GM18951 (cell line): ENCODE measurements at regions not wholly inside any gene's neighbourhood (a gene's known extent, or its start where the extent isn't known, plus 50 kb on each side); places are given as distances from the start of the nearest gene placed in this dataset.

Source experiments
- POLR2A ChIP-seq: IDR thresholded peaks from 4 replicates; pipeline ENCODE4 v1.6.1; 2011; ENCODE audit warnings: mild to moderate bottlenecking; ENCODE audit not compliant: insufficient read length, insufficient read depth; ENCODE audit errors: extremely low read depth
- in situ Hi-C: fragments of 300-500 bp; cut with MboI; formaldehyde crosslinking; loops from one replicate; pipeline ENCODE4 v1.12.0; 2022; ENCODE audit warnings: low sequenced_read_pairs, mixed read lengths, inconsistent platforms; ENCODE audit not compliant: unreplicated experiment

GRCh38 chr3:144128108-144128892 is 156.7 kb downstream of the DIPK2A start:
- TF ChIP-seq POLR2A, result peak; percentile 29
- in situ Hi-C loops, result no loop called here

DNA sequence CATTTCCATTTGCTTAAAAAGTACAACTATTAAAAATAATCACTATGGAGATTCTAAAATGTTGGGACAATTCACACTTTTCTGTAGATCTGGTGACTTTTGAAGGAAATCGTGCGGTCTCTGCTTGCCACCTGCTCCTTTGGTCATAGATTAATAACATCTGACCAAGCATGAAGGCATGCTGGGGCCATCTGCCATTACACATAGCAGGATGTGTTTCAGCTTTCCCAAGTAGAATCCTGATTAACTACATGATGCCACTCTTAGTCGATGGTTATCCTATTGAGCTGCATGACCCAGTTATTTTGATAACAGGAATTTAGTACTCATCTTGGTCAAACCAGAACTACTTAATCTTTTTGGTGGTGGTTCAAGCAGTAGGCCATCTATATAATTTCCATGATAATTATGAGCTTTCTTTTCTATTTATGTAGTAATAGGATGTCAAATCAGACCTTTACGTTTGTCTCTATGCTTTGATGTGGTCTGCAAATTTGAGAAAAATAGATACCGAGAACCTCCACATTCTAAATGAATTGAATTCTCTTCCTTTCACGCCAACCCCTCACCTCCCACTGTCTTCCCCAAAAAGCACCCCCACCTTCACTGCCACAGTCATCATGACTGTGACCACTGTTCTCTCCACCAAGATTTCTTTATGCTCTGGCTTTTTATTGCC is 158.1 kb downstream of the DIPK2A start:
- no peak for TF ChIP-seq POLR2A
- in situ Hi-C loops, result no loop called here

DNA sequence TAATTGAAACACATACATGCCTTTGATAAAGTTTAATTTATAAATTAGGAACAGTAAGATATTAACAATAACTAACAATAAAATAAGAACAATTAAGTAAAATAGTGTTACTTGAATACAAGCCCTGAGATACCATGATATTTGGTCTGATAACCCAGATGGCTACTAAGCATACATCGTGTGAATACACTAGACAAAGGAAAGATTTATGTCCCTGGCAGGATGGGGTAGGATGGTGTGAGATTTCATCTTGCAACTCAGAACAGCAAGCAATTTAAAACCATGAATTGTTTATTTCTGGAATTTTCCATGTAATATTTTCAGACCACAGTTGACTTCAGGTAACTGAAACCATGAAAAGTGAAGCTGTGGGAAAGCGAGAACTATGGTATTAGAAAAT is 169.5 kb downstream of the DIPK2A start:
- TF ChIP-seq POLR2A, result no peak
- in situ Hi-C loops, result no loop called here

DNA sequence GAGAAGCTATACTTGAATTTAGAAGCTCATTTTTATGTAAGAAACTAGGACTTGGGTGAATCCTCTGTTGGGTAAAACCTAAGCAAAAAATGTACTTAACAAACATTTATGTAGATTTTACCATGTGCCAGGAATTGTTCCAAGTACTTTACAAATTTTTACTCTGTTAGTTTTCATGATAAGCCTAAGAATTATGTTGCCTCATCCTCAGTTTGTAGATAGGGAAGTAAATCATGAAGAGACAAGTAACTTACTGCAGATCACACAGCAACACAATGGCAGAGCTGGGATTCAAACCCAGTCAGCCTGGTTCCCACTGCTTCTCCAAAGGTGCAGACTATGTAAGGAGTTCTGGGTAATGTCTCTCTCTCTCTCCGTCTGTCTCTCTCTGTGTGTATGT is 169.9 kb downstream of the DIPK2A start:
- TF ChIP-seq POLR2A, result no peak
- in situ Hi-C loops, result no loop called here

GRCh38 chr3:144142151-144142840 is 170.7 kb downstream of the DIPK2A start:
- no peak for TF ChIP-seq POLR2A
- in situ Hi-C loops, result no loop called here

DNA sequence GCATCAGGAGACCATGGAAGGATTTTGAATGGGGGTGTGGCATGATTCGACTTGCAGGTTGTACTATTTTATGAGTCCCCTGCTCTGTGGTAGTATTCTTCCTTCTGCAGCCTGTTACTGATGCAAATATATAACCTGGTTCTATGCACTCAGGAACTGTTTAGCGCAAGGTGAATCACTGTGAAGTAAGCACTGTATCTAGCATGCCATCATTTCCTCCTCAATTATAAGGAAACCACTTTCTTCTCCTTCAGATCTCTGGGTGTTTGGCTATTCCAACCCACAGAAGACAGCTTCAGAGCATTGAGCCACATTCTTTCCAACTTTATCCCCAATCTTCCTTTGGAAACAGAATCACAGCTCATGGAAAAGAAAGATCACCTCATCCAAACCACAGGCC is 176.7 kb downstream of the DIPK2A start:
- no peak for TF ChIP-seq POLR2A
- in situ Hi-C loops, result no loop called here

GRCh38 chr3:144151983-144152382 is 180.4 kb downstream of the DIPK2A start:
- TF ChIP-seq POLR2A, result no peak
- in situ Hi-C loops, result no loop called here

DNA sequence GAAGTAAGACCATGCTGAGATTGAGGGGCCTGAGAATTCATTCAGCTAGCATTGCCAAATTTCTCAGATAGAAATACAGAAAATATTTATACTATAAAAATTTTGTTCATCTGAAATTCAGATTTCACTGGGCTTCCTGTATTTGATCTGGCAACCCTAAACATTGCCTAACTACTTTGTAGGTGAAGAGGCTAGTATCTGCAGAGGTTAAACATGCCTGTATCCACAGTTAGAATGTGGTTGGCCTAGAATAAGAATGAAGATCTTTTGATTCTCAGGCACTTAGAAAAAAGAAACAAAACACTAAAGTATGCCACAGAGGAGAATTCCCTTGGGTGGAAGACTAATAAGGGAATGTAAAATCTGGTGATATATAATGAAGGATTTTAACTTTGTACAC is 189.0 kb downstream of the DIPK2A start:
- in situ Hi-C loops, result no loop called here
- no peak for TF ChIP-seq POLR2A

GRCh38 chr3:144162042-144162441 is 190.4 kb downstream of the DIPK2A start:
- in situ Hi-C loops, result no loop called here
- TF ChIP-seq POLR2A, result no peak

DNA sequence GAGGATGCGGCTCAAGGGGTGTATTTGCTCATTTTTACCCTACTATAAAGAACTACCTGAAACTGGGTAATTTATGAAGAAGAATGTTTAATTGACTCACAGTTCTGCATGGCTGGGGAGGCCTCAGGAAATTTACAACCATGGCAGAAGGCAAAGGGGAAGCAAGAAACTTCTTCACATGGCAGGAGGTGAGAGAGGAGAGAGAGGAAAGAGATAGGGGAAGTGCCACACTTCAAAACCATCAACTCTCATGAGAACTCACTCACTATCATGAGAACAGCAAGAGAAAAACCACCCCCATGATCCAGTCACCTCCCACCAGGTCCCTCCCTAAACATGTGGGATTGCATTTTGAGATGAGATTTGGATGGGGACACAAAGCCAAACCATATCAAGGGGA is 192.7 kb downstream of the DIPK2A start:
- TF ChIP-seq POLR2A, result no peak
- in situ Hi-C loops, result no loop called here

DNA sequence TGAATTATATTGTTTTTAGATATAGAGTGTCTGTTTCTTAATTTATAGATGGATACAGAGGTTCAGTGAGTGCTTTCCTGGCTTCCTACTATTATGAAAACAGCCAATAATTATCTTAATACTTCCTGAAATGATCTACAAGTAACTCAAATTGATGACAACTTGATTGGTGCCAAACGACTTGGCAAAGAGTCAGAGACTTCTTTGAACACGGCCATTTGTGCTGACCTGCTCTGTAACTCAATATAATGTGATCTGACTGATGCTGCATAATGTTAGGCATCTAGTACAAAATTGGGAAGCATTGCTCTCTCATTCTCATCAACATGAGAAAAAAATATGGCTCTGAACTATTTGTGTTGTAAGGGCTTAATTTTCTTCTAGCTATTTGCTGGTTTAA is 193.9 kb downstream of the DIPK2A start:
- in situ Hi-C loops, result no loop called here
- no peak for TF ChIP-seq POLR2A

DNA sequence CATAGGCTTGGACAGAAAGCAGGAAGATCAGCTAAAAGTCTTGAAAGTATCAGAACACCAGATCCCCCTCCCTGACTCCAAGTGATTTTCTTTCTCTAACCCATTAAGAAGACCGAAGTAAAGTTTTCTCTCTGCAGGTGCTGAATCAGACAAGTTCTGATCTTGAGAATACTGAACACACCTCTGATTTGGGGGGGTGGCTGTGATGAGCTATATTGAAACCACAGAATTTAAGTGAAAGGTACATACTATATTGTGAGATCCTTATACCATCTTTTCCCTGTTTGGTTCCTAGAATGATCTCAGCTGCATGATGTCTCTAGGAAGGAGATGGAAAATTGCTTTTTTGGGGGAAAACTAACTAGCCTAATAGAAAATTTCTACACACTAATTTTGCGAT is 196.0 kb downstream of the DIPK2A start:
- in situ Hi-C loops, result no loop called here

DNA sequence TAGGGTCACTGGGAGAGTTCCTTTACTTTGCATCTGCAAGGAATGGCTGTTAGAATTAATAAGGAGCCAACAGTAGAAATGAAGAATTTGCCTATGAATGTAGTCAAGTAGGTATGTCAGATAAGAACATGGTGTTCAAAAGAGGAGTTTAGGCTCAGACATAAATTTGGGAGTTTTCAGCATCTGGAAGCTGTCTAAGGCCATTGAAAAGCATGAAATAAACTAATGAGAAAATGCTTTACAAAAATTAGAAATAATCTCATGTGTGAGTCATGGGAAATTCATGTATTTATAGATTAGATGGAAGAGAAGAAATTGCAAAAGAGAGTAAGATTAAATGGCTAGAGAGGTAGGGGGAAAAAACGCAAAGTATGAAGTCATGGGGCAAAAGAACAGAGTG is 201.9 kb downstream of the DIPK2A start:
- TF ChIP-seq POLR2A, result no peak
- in situ Hi-C loops, result no loop called here

More for the DNA sequence above, 196.0 kb downstream of the DIPK2A start:
- no peak for TF ChIP-seq POLR2A

GRCh38 chr3:144175644-144176425 is 204.2 kb downstream of the DIPK2A start:
- in situ Hi-C loops, result no loop called here
- no peak for TF ChIP-seq POLR2A
